ENCODE measurements at regions not wholly inside any gene's neighbourhood (a gene's known extent, or its start where the extent isn't known, plus 50 kb on each side); places are given as distances from the start of the nearest gene placed in this dataset.

DNA sequence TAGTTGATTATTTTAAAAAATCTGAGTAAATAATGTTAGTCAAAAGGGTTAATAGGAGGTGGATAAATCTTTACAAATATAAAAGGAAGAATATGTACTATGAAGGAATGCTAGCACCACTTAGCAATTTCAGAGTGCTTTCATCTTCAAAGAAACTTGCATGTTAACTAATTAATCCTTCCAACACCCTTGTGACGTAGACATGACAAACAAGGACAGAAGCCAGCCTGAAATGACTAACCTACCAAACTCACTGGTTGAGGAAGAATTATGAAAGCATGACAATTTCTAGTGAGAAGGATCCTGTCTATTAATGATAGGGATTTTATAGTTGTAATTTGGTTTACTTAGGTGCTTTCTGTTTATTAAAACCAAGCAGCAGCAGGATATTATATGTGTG, 468.0 kb upstream of the FZD8 start:
- TF ChIP-seq, protein P1, sequence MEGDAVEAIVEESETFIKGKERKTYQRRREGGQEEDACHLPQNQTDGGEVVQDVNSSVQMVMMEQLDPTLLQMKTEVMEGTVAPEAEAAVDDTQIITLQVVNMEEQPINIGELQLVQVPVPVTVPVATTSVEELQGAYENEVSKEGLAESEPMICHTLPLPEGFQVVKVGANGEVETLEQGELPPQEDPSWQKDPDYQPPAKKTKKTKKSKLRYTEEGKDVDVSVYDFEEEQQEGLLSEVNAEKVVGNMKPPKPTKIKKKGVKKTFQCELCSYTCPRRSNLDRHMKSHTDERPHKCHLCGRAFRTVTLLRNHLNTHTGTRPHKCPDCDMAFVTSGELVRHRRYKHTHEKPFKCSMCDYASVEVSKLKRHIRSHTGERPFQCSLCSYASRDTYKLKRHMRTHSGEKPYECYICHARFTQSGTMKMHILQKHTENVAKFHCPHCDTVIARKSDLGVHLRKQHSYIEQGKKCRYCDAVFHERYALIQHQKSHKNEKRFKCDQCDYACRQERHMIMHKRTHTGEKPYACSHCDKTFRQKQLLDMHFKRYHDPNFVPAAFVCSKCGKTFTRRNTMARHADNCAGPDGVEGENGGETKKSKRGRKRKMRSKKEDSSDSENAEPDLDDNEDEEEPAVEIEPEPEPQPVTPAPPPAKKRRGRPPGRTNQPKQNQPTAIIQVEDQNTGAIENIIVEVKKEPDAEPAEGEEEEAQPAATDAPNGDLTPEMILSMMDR (IDR thresholded peaks at IDR 0.05; ENCODE audit: low read length), result no peak
- TF ChIP-seq EZH2 (optimal IDR thresholded peaks at IDR 0.05; ENCODE audit: low read depth, low read length), result no peak
- no peak for TF ChIP-seq EZH2phosphoT487 (IDR thresholded peaks at IDR 0.05; ENCODE audit: low read length)

Measured in MM.1S (cell line).